DMS53 (cell line): ENCODE measurements at regions not wholly inside any gene's neighbourhood (a gene's known extent, or its start where the extent isn't known, plus 50 kb on each side); places are given as distances from the start of the nearest gene placed in this dataset.
"Not testable (repeated sequence)": the region's sequence is repeated elsewhere in the genome, so short reads cannot be mapped to it uniquely, and the experiment has no call there.

ENCODE experiments used
- DNase-seq: peaks from one replicate; lab custom pipeline; 2025; lab: John Stamatoyannopoulos, UW

DNA sequence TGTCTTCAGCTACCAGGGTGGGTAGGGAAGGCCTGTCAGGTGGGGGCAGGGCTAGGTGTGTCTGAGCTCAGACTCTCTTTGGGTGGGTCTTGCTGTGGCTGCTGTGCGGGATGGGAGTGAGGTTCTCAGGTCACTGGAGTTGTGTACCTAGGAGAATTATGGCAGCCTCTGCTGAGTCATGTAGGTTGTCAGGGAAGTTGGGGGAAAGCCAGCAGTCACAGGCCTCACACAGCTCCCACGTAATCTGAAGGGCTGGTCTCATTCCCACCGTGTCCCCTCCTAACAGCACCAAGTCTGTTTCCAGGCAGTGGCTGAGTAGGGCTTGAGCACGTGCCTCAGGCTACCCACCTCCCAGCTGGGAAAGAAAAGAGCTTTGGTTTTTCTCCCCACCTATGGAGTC, 67.0 kb downstream of the CHCHD4 start:
- DNase-seq, result no peak

DNA sequence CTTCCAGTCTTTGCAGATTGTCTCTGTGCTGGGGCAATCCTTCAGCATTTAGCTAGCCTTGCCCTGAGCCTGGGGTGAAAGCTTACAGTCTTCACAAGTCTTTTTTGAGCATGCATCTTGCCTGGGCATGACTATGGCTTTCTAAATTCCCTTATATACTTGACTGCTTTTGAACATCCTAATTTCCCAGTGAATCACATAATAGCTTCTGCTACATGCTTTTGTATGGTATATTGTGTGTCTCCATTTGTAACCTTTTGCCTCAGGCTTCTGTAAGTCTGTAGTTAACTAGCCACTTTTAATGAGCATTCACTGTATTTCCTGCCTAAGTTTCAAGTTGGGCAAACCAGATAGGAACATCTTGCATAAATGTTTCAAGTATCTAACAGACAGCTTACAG, 76.8 kb downstream of the CHCHD4 start:
- DNase-seq, result no peak

DNA sequence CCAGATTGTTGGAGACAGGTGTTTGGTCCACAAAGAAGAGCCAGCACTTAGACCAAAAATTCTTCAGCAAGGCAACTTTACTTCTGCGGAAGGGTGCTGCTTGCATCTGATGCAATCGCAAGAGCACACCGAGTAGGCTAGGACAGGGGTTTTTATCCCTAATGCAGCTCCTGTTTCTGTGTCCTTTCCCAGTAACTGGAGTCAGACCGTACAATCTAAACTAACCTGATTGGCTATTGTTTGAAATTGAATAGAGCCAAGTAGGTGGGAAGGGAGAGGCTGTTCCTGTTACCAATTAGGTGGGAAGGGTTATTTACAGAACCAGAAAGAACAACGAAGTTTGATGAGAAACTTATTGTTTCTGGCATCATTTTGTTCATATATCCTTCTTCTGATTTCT, 77.6 kb downstream of the CHCHD4 start:
- DNase-seq, result no peak

DNA sequence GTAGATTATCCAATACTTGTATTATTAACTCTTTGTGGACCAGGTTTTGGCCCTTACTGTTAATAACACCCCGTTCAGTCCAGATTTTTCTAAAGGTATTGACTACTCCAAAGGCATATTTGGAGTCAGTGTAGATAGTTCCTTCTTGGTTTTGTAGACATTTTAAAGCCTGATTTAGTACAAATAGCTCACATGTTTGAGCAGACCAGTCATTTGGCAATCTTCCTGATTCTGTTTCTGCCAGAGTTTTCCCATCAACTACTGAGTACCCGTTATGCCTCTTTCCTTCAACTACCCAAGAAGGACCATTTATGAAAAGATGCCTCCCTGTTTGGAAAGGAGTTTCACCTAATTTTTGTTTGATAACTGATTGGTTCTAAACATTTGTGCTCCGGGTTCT, 82.0 kb downstream of the CHCHD4 start:
- no peak for DNase-seq

DNA sequence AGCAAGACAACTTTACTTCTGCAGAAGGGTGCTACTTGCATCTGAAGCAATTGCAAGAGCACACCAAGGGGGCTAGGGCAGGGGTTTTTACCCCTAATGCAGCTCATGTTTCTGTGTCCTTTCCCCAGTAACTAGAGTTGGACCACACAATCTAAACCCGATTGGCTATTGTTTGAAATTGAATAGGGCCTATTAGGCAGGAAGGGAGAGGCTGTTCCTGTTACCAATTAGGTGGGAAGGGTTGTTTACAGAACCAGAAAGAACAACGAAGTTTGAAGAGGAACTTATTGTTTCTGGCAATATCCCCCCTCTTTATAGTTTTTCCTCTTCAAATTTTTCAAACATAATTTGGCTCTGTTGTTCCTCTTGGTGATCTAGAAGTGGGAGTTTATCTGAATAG, 85.5 kb downstream of the CHCHD4 start:
- no peak for DNase-seq

DNA sequence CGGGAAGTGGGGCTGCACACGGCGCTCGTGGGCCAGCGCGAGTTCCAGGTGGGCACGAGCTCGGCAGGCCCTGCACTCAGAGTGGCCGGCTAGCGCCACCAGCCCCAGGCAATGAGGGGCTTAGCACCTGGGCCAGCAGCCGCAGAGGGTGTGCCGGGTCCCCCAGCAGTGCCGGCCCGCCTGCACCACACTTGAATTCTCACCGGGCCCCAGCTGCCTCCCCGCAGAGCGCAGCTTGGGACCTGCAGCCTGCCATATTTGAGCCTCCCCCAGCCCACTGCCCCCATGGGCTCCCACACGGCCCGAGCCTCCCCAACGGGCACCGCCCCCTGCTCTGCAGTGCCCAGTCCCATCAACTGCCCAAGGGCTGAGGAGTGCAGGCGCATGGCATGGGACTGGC, 87.5 kb downstream of the CHCHD4 start:
- no peak for DNase-seq

DNA sequence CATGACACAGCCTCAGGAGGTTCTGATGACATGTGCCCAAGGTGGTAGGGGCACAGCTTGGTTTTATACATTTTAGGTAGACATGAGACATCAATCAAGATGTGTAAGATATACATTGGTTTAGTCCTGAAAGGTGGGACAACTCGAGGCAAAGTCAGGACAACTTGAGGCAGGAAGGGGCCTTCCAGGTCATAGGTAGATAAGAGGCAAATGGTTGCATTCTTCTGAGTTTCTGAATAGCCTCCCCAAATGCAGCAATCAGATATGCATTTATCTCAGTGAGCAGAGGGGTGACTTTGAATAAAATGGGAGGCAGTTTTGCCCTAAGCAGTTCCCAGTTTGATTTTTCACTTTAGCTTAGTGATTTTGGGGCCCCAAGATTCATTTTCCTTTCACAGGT, 91.6 kb downstream of the CHCHD4 start:
- no peak for DNase-seq

DNA sequence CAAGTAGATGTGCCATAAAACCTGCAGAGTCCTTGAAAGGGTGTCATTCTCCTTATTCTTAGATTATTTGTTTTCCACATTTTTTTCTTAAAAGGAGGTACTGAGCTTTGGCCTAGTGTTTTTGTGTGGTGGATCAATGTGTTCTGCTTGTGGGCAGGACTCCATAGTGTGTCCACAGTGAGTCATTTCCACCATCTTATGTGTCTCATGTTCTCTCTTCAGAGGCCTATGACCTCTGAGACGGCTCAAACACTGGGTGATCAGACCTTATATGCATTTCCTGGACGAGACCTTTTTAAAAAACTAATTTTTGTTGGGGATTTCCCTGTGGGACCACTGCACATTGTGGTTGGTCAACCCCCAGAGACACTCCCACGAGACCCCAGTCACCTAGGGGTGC, 93.4 kb downstream of the CHCHD4 start:
- DNase-seq, result no peak

DNA sequence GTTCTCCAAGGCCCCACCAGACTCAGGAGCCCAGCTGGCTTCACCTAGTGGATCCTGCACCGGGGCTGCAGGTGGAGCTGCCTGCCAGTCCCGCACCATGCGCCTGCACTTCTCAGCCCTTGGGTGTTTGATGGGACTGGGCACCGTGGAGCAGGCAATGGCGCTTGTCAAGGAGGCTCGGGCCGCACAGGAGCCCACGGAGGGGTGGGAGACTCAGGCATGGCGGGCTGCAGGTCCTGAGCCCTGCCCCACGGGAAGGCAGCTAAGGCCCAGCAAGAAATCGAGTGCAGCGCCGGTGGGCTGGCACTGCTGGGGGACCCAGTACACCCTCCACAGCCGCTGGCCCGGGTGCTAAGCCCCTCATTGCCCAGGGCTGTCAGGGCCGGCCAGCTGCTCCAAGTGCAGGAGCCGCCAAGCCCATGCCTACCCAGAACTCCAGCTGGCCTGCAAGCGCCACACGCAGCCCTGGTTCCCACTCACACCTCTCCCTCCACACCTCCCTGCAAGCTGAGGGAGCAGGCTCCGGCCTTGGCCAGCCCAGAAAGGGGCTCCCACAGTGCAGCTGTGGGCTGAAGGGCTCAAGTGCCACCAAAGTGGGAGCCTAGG, 95.2 kb downstream of the CHCHD4 start:
- DNase-seq, result not testable (repeated sequence)

DNA sequence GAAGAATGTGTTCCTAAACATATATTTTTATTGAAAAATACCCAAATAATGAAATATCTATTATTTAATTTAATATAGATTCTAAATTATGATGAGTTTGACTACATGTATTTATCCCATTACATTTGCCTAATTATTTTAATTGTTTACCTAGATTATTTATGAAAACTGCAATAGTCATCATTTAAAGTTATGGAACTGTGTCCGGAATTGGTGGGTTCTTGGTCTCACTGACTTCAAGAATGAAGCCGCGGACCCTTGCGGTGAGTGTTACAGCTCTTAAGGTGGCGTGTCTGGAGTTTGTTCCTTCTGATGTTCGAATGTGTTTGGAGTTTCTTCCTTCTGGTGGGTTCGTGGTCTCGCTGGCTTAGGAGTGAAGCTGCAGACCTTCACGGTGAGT, 96.5 kb downstream of the CHCHD4 start:
- not testable (repeated sequence) for DNase-seq

DNA sequence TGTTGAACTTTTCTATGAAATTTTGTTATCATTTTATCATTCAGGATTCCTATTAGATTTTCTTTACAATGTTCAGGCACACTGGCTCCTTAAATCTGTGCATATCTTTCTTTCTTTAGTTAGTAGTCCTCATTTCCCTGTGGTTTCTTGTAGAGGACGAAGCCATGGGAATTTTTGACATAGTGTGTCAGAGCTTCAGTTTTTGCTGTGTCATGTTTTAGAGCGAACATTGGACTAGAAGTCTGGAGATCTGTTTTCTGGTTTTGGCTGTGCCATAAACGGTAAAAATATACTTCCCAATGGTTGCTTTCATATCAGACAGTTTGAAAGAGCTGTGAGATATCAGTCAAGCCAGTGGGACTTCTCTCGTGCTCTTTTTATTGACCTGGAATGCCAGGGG, 105.2 kb downstream of the CHCHD4 start:
- DNase-seq, result no peak

DNA sequence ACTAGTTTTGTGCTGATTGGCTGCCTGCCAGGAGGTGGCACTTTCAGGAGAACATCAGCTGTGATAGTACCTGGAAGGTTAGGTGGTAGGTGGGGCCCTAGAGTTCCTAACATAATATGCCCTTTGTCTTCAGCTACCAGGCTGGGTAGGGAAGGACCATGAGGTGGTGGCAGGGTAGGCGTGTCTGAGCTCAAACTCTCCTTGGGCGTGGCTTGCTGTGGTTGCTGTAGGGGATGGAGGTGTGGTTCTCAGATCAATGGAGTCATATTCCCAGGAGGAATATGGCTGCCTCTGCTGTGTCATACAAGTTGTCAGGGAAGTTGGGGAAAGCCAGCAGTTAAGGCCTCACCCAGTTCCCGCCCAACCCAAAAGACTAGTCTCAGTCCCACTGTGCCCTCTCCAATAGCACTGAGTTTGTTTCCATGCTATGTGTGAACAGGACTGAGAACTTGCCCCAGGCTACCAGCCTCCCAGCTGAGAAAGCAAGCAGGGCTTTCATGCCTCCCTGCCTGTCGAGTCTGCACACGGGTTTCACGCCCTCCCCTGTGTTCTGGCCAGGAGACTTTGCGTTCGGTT, 107.7 kb downstream of the CHCHD4 start:
- no peak for DNase-seq

DNA sequence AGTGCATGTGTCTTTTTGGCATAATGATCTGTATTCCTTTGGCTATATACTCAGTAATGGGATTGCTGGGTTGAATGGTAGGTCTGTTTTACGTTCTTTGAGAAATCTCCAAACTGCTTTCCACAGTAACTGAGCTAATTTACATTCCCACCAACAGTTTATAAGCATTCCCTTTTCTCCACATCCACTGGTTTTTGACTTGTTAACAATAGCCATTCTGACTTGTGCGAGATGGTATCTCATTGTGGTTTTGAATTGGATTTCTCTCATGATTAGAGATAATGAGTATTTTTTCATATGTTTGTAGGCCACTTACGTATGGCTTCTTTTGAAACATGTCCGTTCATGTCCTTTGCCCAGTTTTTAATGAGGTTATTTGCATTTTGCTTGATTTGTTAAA, 117.7 kb downstream of the CHCHD4 start:
- no peak for DNase-seq

DNA sequence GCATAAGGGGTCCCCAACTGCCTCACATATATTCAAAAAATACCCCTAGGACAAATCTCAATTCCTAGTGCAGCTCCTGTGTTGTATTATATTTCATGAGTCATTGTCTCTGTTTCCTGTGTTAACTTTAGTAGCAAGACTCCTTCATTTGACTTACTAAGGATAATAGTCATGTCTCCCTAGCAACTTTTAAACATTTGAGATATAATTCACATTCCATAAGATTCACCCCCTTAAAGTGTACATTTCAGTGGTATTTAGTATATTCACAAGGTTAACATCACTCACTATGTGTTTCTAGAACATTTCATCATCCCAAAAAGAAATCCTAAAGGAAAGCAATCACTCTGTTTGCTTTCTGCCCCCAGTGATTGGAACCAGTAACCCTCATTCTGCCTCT, 121.3 kb upstream of the WNT7A start:
- DNase-seq, result no peak

DNA sequence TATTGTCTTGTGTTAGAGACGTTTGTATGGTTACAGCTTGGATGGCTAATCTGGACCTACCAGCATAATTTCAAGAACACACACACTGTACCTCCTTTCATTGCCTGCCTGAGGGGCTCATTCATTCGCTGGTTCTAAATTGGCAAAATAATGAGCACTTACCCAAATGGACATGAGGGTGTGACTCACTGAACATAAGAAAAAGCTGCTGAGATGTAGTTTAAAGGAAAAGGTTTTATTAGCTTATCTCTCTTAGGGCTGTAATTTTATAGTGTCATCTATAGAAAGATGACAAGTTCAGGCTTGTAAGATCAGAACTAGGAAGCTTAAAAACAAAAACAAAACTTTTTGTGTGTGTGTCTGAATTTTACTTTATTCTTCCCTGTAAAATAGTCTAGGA, 120.7 kb upstream of the WNT7A start:
- DNase-seq, result no peak

DNA sequence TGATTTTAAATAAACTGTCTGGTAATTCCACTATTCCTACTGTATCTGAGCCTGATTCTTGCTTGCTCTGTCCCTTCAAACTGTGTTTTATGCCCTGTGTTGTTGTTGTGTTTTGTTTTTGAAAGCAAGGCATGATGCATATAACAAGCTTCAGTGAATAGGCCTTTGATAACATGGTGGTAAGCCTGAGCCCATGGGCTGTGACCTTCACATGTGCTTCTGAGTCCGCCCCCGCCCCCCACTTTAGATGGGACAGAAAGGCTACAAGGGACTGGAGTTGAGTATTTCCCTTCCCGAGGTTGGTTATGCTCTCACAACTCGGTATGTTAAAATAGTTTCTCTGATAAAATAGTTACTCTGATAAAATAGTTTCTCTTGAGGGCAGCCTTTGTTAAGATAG, 119.0 kb upstream of the WNT7A start:
- DNase-seq, result no peak

DNA sequence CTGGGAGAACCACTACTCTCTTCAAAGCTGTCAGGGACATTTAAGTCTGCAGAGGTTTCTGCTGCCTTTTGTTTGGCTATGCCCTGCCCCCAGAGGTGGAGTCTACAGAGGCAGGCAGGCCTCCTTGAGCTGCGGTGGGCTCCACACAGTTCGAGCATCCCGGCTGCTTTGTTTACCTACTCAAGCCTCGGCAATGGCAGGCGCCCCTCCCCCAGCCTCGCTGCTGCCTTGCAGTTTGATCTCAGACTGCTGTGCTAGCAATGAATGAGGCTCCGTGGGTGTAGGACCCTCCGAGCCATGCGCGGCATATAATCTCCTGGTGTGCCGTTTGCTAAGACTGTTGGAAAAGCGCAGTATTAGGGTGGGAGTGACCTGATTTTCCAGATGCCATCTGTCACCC, 115.3 kb upstream of the WNT7A start:
- not testable (repeated sequence) for DNase-seq

DNA sequence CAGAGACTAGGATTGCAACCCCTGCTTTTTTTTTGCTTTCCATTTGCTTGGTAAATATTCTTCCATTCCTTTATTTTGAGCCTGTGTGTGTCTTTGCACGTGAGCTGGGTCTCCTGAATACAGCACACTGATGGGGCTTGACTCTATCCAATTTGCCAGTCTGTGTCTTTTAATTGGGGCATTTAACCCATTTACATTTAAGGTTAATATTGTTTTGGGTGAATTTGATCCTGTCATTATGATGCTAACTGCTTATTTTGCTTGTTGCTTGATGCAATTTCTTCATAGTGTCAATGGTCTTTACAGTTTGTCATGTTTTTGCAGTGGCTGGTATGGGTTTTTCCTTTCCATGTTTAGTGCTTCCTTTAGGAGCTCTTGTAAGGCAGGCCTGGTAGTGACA, 109.1 kb upstream of the WNT7A start:
- not testable (repeated sequence) for DNase-seq

DNA sequence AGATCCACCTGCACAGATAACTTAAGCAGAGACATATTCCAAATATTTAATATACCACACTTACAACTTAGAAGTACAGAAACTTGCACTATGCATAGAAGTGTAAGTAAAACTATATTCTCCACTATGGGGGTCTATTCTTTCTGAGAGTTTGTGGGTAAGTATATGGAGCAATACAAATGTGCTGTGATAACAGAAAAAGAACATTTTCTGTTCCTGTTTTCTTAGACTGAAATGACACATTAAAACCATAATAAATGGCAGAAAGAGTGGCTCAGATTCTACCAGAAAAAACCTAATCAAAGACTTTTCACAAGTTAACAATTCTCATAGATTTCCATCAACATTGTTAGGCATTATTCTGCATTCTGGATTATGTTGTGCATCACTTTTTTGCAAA, 96.6 kb upstream of the WNT7A start:
- no peak for DNase-seq

DNA sequence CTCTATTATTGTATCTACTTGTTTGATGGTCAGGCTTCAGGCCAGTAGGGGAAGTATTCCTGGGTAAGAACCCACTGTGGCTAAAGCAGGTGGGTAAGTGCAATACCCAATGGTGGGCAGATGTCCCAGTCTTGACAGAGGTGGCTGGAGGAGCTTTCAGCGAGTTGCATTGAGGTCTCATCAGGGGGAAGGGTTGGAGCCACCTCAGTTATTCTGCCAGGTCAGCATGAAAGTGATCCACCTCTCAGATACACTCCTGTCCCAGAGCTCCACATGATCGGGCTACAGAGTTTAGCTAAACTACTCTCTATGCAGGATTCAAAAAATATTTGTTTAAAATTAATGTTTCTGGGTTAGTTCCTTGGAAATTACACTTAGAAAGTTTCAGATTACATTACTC, 95.8 kb upstream of the WNT7A start:
- DNase-seq, result no peak

DNA sequence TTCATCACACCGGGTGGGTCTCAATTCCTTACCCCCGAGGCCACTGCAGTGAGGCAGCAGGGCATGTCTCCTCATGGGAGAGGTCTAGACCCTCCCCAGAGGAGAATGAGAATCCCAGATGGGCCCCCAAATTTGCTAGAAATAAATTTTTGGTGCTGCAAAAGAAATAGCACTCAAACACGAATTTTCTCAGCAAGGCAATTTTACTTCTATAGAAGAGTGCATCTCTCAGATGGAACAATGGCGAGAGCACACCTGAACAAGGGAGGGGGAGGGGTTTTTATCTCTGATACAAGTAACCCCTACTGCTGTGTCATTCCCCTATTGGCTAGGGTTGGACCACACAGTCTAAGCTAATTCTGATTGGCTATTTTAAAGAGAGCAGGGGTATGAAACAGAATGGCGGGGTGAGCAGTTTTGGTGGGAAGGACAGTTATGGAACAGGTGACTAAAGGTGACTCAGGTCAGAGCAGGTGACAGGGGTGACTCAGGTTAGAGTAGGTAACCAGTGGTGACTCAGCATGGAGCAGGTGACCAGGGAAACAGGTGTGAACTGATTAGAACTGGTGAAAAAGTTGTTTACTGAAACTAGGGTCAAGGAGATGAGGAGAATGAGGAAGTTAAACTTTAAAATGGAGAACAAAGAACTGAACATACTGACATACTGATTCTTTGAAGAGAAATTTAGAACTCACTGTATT, 93.0 kb upstream of the WNT7A start:
- DNase-seq, result peak; percentile 67

DNA sequence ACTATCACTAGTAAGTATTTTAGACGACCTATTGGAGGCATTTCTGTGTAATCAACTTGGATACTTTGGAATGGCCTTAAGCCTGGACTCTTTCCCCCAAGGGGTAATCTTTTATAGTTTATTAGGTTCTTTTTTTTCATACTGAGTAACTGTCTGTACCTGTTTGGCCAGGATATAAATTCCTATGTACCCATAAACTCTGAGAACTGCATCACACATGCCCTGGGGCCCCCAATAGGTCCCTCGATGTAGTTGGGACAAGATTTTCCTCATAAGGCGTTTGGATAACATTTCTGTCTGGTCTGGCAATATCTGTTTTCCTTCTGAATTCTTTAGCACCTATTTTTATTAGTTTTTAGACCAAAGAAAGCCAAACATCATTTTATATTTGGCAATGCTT, 86.4 kb upstream of the WNT7A start:
- no peak for DNase-seq

DNA sequence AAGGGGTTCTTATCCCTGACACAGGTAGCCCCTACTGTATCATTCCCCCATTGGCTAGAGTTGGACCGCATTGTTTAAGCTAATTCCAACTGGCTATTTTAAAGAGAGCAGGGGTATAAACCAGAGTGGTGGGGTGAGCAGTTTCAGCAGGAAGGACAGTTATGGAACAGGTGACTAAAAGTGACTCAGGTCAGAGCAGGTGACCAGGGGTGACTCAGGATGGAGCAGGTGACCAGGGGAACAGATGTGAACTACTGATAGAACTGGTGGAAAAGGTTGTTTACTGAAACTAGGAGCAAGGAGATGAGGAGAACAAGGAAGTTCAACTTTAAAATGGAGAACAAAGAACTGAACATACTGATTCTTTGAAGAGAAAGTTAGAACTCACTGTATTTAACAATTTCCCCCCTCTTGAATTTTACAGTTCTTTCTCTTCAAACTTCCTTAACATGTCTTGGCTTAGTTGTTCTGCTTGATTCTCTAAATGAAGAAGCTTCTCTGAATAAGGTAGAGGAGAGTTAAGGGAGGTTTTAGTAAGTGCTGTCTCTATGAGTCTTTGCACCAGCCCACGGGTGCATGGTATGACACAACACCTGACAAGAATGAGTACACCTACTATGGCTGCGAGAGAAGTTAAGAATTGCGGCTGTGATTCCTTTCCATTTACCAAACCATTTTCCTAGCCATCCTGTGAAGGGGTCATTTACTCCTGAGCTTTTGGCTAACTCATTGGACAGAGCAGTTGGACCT, 83.4 kb upstream of the WNT7A start:
- peak; percentile 55 for DNase-seq
